HL-60 (cell line): ENCODE measurements at regions not wholly inside any gene's neighbourhood (a gene's known extent, or its start where the extent isn't known, plus 50 kb on each side); places are given as distances from the start of the nearest gene placed in this dataset.

Source experiments
- CTCF ChIP-seq: IDR thresholded peaks from one replicate; pipeline ENCODE4 v1.5.1; 2011; ENCODE audit warnings: low read length, control low read depth, inconsistent platforms; ENCODE audit not compliant: insufficient read depth
- POLR2AphosphoS5 ChIP-seq: IDR thresholded peaks from 2 replicates; pipeline ENCODE4 v1.6.1; 2012; ENCODE audit warnings: low read depth
- SPI1 ChIP-seq: IDR thresholded peaks from 2 replicates; pipeline ENCODE4 v1.6.1; 2012; ENCODE audit warnings: low read depth, mild to moderate bottlenecking, borderline replicate concordance
- TF ChIP-seq, protein P1 (sequence below): IDR thresholded peaks from 2 replicates; pipeline ENCODE4 v1.6.1; 2012; ENCODE audit warnings: low read depth; ENCODE audit not compliant: insufficient replicate concordance

DNA sequence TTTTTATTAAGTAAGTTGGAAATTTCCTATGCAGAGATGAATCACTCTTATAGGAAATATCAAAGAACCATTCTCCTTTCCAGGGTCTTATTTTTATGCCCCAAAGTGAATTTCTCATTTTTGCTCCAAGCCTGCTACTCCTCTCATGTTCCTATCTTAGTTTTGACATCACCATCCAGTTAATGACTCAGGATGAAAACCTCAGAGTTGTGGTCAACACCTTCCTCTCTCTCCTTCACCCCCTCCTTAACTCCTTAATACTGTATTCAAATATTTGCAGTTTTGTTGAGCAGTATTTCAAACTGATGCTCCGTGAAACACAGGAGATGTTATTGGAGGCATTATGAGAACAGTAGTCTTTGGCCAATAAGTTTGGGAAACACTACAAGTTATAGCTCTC lies 64.1 kb downstream of the NRN1 start:
- TF ChIP-seq CTCF = no peak
- TF ChIP-seq, protein P1, sequence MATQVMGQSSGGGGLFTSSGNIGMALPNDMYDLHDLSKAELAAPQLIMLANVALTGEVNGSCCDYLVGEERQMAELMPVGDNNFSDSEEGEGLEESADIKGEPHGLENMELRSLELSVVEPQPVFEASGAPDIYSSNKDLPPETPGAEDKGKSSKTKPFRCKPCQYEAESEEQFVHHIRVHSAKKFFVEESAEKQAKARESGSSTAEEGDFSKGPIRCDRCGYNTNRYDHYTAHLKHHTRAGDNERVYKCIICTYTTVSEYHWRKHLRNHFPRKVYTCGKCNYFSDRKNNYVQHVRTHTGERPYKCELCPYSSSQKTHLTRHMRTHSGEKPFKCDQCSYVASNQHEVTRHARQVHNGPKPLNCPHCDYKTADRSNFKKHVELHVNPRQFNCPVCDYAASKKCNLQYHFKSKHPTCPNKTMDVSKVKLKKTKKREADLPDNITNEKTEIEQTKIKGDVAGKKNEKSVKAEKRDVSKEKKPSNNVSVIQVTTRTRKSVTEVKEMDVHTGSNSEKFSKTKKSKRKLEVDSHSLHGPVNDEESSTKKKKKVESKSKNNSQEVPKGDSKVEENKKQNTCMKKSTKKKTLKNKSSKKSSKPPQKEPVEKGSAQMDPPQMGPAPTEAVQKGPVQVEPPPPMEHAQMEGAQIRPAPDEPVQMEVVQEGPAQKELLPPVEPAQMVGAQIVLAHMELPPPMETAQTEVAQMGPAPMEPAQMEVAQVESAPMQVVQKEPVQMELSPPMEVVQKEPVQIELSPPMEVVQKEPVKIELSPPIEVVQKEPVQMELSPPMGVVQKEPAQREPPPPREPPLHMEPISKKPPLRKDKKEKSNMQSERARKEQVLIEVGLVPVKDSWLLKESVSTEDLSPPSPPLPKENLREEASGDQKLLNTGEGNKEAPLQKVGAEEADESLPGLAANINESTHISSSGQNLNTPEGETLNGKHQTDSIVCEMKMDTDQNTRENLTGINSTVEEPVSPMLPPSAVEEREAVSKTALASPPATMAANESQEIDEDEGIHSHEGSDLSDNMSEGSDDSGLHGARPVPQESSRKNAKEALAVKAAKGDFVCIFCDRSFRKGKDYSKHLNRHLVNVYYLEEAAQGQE = no peak
- no peak for TF ChIP-seq POLR2AphosphoS5
- TF ChIP-seq SPI1 = no peak
